Hepatocyte (in vitro differentiated cells): ENCODE measurements at regions not wholly inside any gene's neighbourhood (a gene's known extent, or its start where the extent isn't known, plus 50 kb on each side); places are given as distances from the start of the nearest gene placed in this dataset.

Experiments used
- DNase-seq: peaks from one replicate; pipeline ENCODE4 v3.0.0-alpha.2; 2016; ENCODE audit warnings: low spot score
- H2AFZ ChIP-seq: fragments of 200-600 bp; sonication (generic); 2 replicates; pipeline ENCODE4 v1.6.0; 2016; ENCODE audit warnings: antibody characterized with exemption, mild to moderate bottlenecking
- H3K27ac ChIP-seq: fragments of 200-600 bp; sonication (generic); 2 replicates; pipeline ENCODE4 v1.5.1; 2016; ENCODE audit warnings: mild to moderate bottlenecking
- H3K27me3 ChIP-seq: fragments of 200-600 bp; sonication (generic); 2 replicates; pipeline ENCODE4 v1.6.1; 2016
- H3K36me3 ChIP-seq: fragments of 200-600 bp; sonication (generic); replicated peaks from 2 replicates; pipeline ENCODE4 v1.5.1; 2016; ENCODE audit warnings: low read depth; ENCODE audit not compliant: insufficient read depth
- H3K4me1 ChIP-seq: fragments of 200-600 bp; sonication (generic); 2 replicates; pipeline ENCODE4 v1.5.1; 2016; ENCODE audit warnings: mild to moderate bottlenecking, moderate library complexity; ENCODE audit not compliant: insufficient read depth
- H3K4me2 ChIP-seq: fragments of 200-600 bp; sonication (generic); 2 replicates; pipeline ENCODE4 v1.6.0; 2016
- H3K4me3 ChIP-seq: fragments of 200-600 bp; sonication (generic); 2 replicates; pipeline ENCODE4 v1.5.1; 2016; ENCODE audit warnings: mild to moderate bottlenecking
- H3K79me2 ChIP-seq: fragments of 200-600 bp; sonication (generic); 2 replicates; pipeline ENCODE4 v1.6.0; 2017; ENCODE audit warnings: mild to moderate bottlenecking
- H3K9me2 ChIP-seq: fragments of 200-600 bp; sonication (generic); replicated peaks from 2 replicates; pipeline ENCODE4 v1.6.0; 2017; ENCODE audit warnings: mild to moderate bottlenecking; ENCODE audit not compliant: insufficient read depth
- H3K9me3 ChIP-seq: fragments of 200-600 bp; sonication (generic); 2 replicates; pipeline ENCODE4 v1.5.1; 2016; ENCODE audit warnings: low read depth, mild to moderate bottlenecking
- H4K20me1 ChIP-seq: fragments of 200-600 bp; sonication (generic); 2 replicates; pipeline ENCODE4 v1.6.0; 2016; ENCODE audit warnings: mild to moderate bottlenecking; ENCODE audit not compliant: insufficient read depth, poor library complexity, severe bottlenecking
- CTCF ChIP-seq: fragments of 200-600 bp; sonication (generic); IDR thresholded peaks from 2 replicates; pipeline ENCODE4 v1.5.1; 2016; ENCODE audit warnings: antibody characterized with exemption, mild to moderate bottlenecking; ENCODE audit not compliant: poor library complexity
- EZH2 ChIP-seq: fragments of 200-600 bp; sonication (generic); IDR thresholded peaks from 2 replicates; pipeline ENCODE4 v1.6.1; 2016; ENCODE audit warnings: antibody characterized with exemption, mild to moderate bottlenecking, borderline replicate concordance
- EZH2phosphoT487 ChIP-seq: fragments of 200-600 bp; sonication (generic); IDR thresholded peaks from one replicate; pipeline ENCODE4 v1.6.1; 2018; ENCODE audit warnings: antibody characterized with exemption, mild to moderate bottlenecking, low read depth, moderate library complexity; ENCODE audit not compliant: unreplicated experiment, severe bottlenecking
- WGBS: methylation state at CpG from one replicate; pipeline ENCODE4 v1.1.6; 2016; ENCODE audit warnings: low lambda C conversion rate; ENCODE audit errors: missing lambda C conversion rate; 5-methylcytosine and 5-hydroxymethylcytosine counted together

GRCh38 chr6:37106982-37107491 lies 62.9 kb upstream of the PIM1 start:
- no peaks in the 10 kb centered on the region for H3K9me3 ChIP-seq
- DNase-seq, result peak; percentile 53
- H3K79me2 ChIP-seq, result no peaks in the 10 kb centered on the region
- no peak overlapping the region for H3K4me2 ChIP-seq
- WGBS, result 69% methylated on average over 7 of the region's 7 CpGs
- H3K36me3 ChIP-seq, result no peaks in the 10 kb centered on the region
- H3K27me3 ChIP-seq, result no peaks in the 10 kb centered on the region
- no peaks in the 10 kb centered on the region for H3K9me2 ChIP-seq
- peaks cover 52% of the 10 kb centered on the region for H3K4me1 ChIP-seq
- no peak overlapping the region for H2AFZ ChIP-seq
- no peak overlapping the region for H3K4me3 ChIP-seq
- H3K27ac ChIP-seq, result peak overlapping the region; percentile 46
- TF ChIP-seq EZH2 (no peak), CTCF (no peak), EZH2phosphoT487 (no peak)
- no peaks in the 10 kb centered on the region for H4K20me1 ChIP-seq

GRCh38 chr6:37109714-37110499 lies 60.0 kb upstream of the PIM1 start:
- H3K9me2 ChIP-seq, result no peaks in the 10 kb centered on the region
- TF ChIP-seq CTCF, result no peak
- no peak for TF ChIP-seq EZH2phosphoT487
- no peak for TF ChIP-seq EZH2
- 32% methylated on average over 13 of the region's 13 CpGs for WGBS
- peaks cover 31% of the 10 kb centered on the region for H3K4me1 ChIP-seq
- peak; percentile 64 for DNase-seq
- H3K9me3 ChIP-seq, result no peaks in the 10 kb centered on the region
- no peak overlapping the region for H3K4me3 ChIP-seq
- no peaks in the 10 kb centered on the region for H3K79me2 ChIP-seq
- no peak overlapping the region for H2AFZ ChIP-seq
- no peaks in the 10 kb centered on the region for H3K36me3 ChIP-seq
- peak overlapping the region; percentile 87 for H3K27ac ChIP-seq
- H3K27me3 ChIP-seq, result no peaks in the 10 kb centered on the region
- peak overlapping the region; percentile 62 for H3K4me2 ChIP-seq
- no peaks in the 10 kb centered on the region for H4K20me1 ChIP-seq

GRCh38 chr6:37110500-37111461 lies 59.2 kb upstream of the PIM1 start:
- no peak overlapping the region for H2AFZ ChIP-seq
- peak; percentile 29 for DNase-seq
- no peaks in the 10 kb centered on the region for H3K9me3 ChIP-seq
- H3K27ac ChIP-seq, result peak overlapping the region; percentile 87
- H3K27me3 ChIP-seq, result no peaks in the 10 kb centered on the region
- H3K4me1 ChIP-seq, result peaks cover 23% of the 10 kb centered on the region
- H3K4me3 ChIP-seq, result no peak overlapping the region
- H3K79me2 ChIP-seq, result no peaks in the 10 kb centered on the region
- H3K36me3 ChIP-seq, result no peaks in the 10 kb centered on the region
- 47% methylated on average over 11 of the region's 11 CpGs for WGBS
- H3K4me2 ChIP-seq, result peak overlapping the region; percentile 62
- no peak for TF ChIP-seq CTCF
- TF ChIP-seq EZH2phosphoT487, result no peak
- no peak for TF ChIP-seq EZH2
- no peaks in the 10 kb centered on the region for H4K20me1 ChIP-seq
- H3K9me2 ChIP-seq, result no peaks in the 10 kb centered on the region
